Neuronal stem cell (in vitro differentiated cells): ENCODE measurements at regions not wholly inside any gene's neighbourhood (a gene's known extent, or its start where the extent isn't known, plus 50 kb on each side); places are given as distances from the start of the nearest gene placed in this dataset.
"Not testable (repeated sequence)": the region's sequence is repeated elsewhere in the genome, so short reads cannot be mapped to it uniquely, and the experiment has no call there.

Experiments used
- DNase-seq: peaks from one replicate; pipeline ENCODE4 v3.0.0-alpha.2; 2013; ENCODE audit warnings: low spot score
- H2AFZ ChIP-seq: one replicate; pipeline ENCODE4 v1.6.1; 2013; ENCODE audit warnings: mild to moderate bottlenecking, low read length, inconsistent platforms
- H2AK5ac ChIP-seq: 2 replicates; pipeline ENCODE4 v1.6.1; 2013; ENCODE audit warnings: low read depth, mild to moderate bottlenecking, inconsistent platforms, low read length, moderate library complexity, mixed read lengths
- H2BK120ac ChIP-seq: 2 replicates; pipeline ENCODE4 v1.6.1; 2013; ENCODE audit warnings: low read depth, mild to moderate bottlenecking, inconsistent platforms, low read length, moderate library complexity, mixed read lengths
- H2BK12ac ChIP-seq: one replicate; pipeline ENCODE4 v1.6.1; 2013; ENCODE audit warnings: low read length, inconsistent platforms
- H2BK15ac ChIP-seq: 2 replicates; pipeline ENCODE4 v1.6.1; 2013; ENCODE audit warnings: mild to moderate bottlenecking, low read length, inconsistent platforms, mixed read lengths
- H2BK5ac ChIP-seq: one replicate; pipeline ENCODE4 v1.6.1; 2013; ENCODE audit warnings: inconsistent platforms, mild to moderate bottlenecking, low read length, moderate library complexity
- H3K14ac ChIP-seq: one replicate; pipeline ENCODE4 v1.6.1; 2013; ENCODE audit warnings: low read length, inconsistent platforms
- H3K18ac ChIP-seq: 2 replicates; pipeline ENCODE4 v1.6.1; 2013; ENCODE audit warnings: low read length, inconsistent platforms
- H3K23ac ChIP-seq: 2 replicates; pipeline ENCODE4 v1.6.1; 2013; ENCODE audit warnings: low read depth, mild to moderate bottlenecking, mixed read lengths, low read length, inconsistent platforms; ENCODE audit not compliant: poor library complexity
- H3K27ac ChIP-seq: replicated peaks from 3 replicates; pipeline ENCODE4 v1.5.1; 2013; ENCODE audit warnings: low read length, inconsistent platforms
- H3K27me3 ChIP-seq, 3 experiments: 2 replicates each; pipeline ENCODE4 v1.6.1; 2013; ENCODE audit warnings: low read length in 3 of 3, mild to moderate bottlenecking in 2 of 3, inconsistent platforms in 1 of 3, low read depth in 1 of 3, mixed read lengths in 1 of 3, moderate library complexity in 1 of 3; ENCODE audit not compliant: control insufficient read depth in 3 of 3, insufficient read depth in 3 of 3
- H3K36me3 ChIP-seq, 2 donors: replicated peaks in 1 of 2; 2 replicates each; pipeline ENCODE4 v1.6.1; 2013; ENCODE audit warnings: low read length in 2 of 2; ENCODE audit not compliant: control insufficient read depth in 2 of 2, insufficient read depth in 2 of 2
- H3K4ac ChIP-seq: 2 replicates; pipeline ENCODE4 v1.6.1; 2013; ENCODE audit warnings: inconsistent platforms, mild to moderate bottlenecking, low read length, moderate library complexity
- H3K4me1 ChIP-seq, 2 donors: 1 replicate in 1 of 2; 2 replicates in 1 of 2; pipeline ENCODE4 v1.6.1; 2013; ENCODE audit warnings: low read length in 2 of 2, low read depth in 1 of 2; ENCODE audit not compliant: control insufficient read depth in 2 of 2, insufficient read depth in 1 of 2
- H3K4me2 ChIP-seq: one replicate; pipeline ENCODE4 v1.6.1; 2013; ENCODE audit warnings: mild to moderate bottlenecking, low read length, inconsistent platforms; ENCODE audit not compliant: insufficient read depth, poor library complexity, severe bottlenecking
- H3K4me3 ChIP-seq, 2 donors: 2 replicates each; pipeline ENCODE4 v1.5.1; 2013; ENCODE audit warnings: low read length in 2 of 2, mild to moderate bottlenecking in 2 of 2, inconsistent platforms in 1 of 2, moderate library complexity in 1 of 2
- H3K79me1 ChIP-seq: one replicate; pipeline ENCODE4 v1.6.1; 2013; ENCODE audit warnings: low read depth, mild to moderate bottlenecking, inconsistent platforms, low read length, moderate library complexity
- H3K9ac ChIP-seq: one replicate; pipeline ENCODE4 v1.6.1; 2013; ENCODE audit warnings: mild to moderate bottlenecking, low read depth, low read length, inconsistent platforms; ENCODE audit not compliant: poor library complexity
- H3K9me3 ChIP-seq, 2 donors: replicated peaks in 1 of 2; 2 replicates each; pipeline versions ENCODE3 to v1.6.1; 2013; ENCODE audit warnings: low read length in 2 of 2, mild to moderate bottlenecking in 2 of 2, inconsistent platforms in 1 of 2, low read depth in 1 of 2, mixed read lengths in 1 of 2, moderate library complexity in 1 of 2; ENCODE audit not compliant: control insufficient read depth in 2 of 2, insufficient read depth in 1 of 2
- H4K8ac ChIP-seq: one replicate; pipeline ENCODE4 v1.6.1; 2013; ENCODE audit warnings: low read depth, mild to moderate bottlenecking, inconsistent platforms, low read length, moderate library complexity
- H4K91ac ChIP-seq: one replicate; pipeline ENCODE4 v1.6.1; 2013; ENCODE audit warnings: low read length, low read depth, mild to moderate bottlenecking, inconsistent platforms; ENCODE audit not compliant: poor library complexity
- WGBS, 2 donors: extraction: QIAGEN DNeasy Blood & Tissue Kit; methylation state at CpG; one replicate each; pipeline ENCODE4 v1.1.7; 2013; ENCODE audit warnings: missing lambda C conversion rate in 2 of 2, mixed read lengths in 1 of 2; ENCODE audit not compliant: insufficient read length in 2 of 2, insufficient replicate concordance in 1 of 2; ENCODE audit errors: extremely low coverage in 2 of 2; 5-methylcytosine and 5-hydroxymethylcytosine counted together

GRCh38 chr13:84579901-84580300 is 697.6 kb upstream of the SLITRK1 start:
- H4K91ac ChIP-seq, H3K9me3 ChIP-seq, H3K27ac ChIP-seq, DNase-seq, H3K9ac ChIP-seq, H2BK12ac ChIP-seq, H3K36me3 ChIP-seq, H3K27me3 ChIP-seq, H2BK5ac ChIP-seq, H3K4me3 ChIP-seq, H2AK5ac ChIP-seq, H4K8ac ChIP-seq, H2BK120ac ChIP-seq, H2BK15ac ChIP-seq, H3K4me1 ChIP-seq, H3K23ac ChIP-seq, H3K4me2 ChIP-seq, H3K4ac ChIP-seq, H3K79me1 ChIP-seq, H3K18ac ChIP-seq: not testable (repeated sequence)
- H3K14ac ChIP-seq = peak overlapping the region; percentile 38
- H2AFZ ChIP-seq = peak overlapping the region; percentile 29
- no CpG with 5 or more reads among the region's 12 CpGs for WGBS, 2 donors

GRCh38 chr13:84574851-84575250 is 692.6 kb upstream of the SLITRK1 start:
- Histone ChIP-seq H2BK5ac (no peak overlapping the region), H4K8ac (no peak overlapping the region), H3K27ac (no peak overlapping the region), H3K4me3 (no peak overlapping the region), H2AK5ac (no peak overlapping the region), H3K23ac (no peak overlapping the region), H2BK120ac (no peak overlapping the region), H2AFZ (no peak overlapping the region), H3K4ac (no peak overlapping the region), H3K27me3 (no peaks in the 10 kb centered on the region), H3K14ac (no peak overlapping the region), H3K4me2 (no peak overlapping the region), H4K91ac (no peak overlapping the region), H2BK15ac (no peak overlapping the region), H3K9ac (no peak overlapping the region), H2BK12ac (no peak overlapping the region), H3K18ac (no peak overlapping the region), H3K4me1 (no peaks in the 10 kb centered on the region), H3K79me1 (no peaks in the 10 kb centered on the region), H3K36me3 (no peaks in the 10 kb centered on the region), H3K9me3 (no peaks in the 10 kb centered on the region)
- DNase-seq = no peak

GRCh38 chr13:84571264-84571663 is 689.0 kb upstream of the SLITRK1 start:
- H3K14ac ChIP-seq = no peak overlapping the region
- H2BK12ac ChIP-seq = no peak overlapping the region
- no peaks in the 10 kb centered on the region for H3K36me3 ChIP-seq
- H3K23ac ChIP-seq = no peak overlapping the region
- H2AK5ac ChIP-seq = no peak overlapping the region
- H4K8ac ChIP-seq = no peak overlapping the region
- no peak for DNase-seq
- H2BK120ac ChIP-seq = no peak overlapping the region
- no peaks in the 10 kb centered on the region for H3K79me1 ChIP-seq
- H3K4me1 ChIP-seq = no peaks in the 10 kb centered on the region
- no peak overlapping the region for H2BK15ac ChIP-seq
- H3K27me3 ChIP-seq = no peaks in the 10 kb centered on the region
- no peak overlapping the region for H2AFZ ChIP-seq
- H3K18ac ChIP-seq = no peak overlapping the region
- no peak overlapping the region for H3K9ac ChIP-seq
- no CpG with 5 or more reads among the region's 3 CpGs for WGBS, 2 donors
- no peaks in the 10 kb centered on the region for H3K9me3 ChIP-seq
- H3K4ac ChIP-seq = no peak overlapping the region
- no peak overlapping the region for H3K4me3 ChIP-seq
- no peak overlapping the region for H3K4me2 ChIP-seq
- no peak overlapping the region for H4K91ac ChIP-seq
- H2BK5ac ChIP-seq = no peak overlapping the region
- no peak overlapping the region for H3K27ac ChIP-seq

GRCh38 chr13:84570831-84571230 is 688.6 kb upstream of the SLITRK1 start:
- H2BK120ac ChIP-seq = no peak overlapping the region
- no peak overlapping the region for H3K18ac ChIP-seq
- WGBS, 2 donors = no CpG with 5 or more reads among the region's 2 CpGs
- H3K27me3 ChIP-seq = no peaks in the 10 kb centered on the region
- H3K4me3 ChIP-seq = no peak overlapping the region
- H4K8ac ChIP-seq = no peak overlapping the region
- H3K4me1 ChIP-seq = no peaks in the 10 kb centered on the region
- H3K79me1 ChIP-seq = no peaks in the 10 kb centered on the region
- DNase-seq = no peak
- H2BK12ac ChIP-seq = no peak overlapping the region
- no peaks in the 10 kb centered on the region for H3K36me3 ChIP-seq
- H3K9ac ChIP-seq = no peak overlapping the region
- no peaks in the 10 kb centered on the region for H3K9me3 ChIP-seq
- H3K23ac ChIP-seq = no peak overlapping the region
- H2BK15ac ChIP-seq = no peak overlapping the region
- H4K91ac ChIP-seq = no peak overlapping the region
- H2BK5ac ChIP-seq = no peak overlapping the region
- H3K4ac ChIP-seq = no peak overlapping the region
- no peak overlapping the region for H2AFZ ChIP-seq
- H2AK5ac ChIP-seq = no peak overlapping the region
- no peak overlapping the region for H3K14ac ChIP-seq
- no peak overlapping the region for H3K27ac ChIP-seq
- H3K4me2 ChIP-seq = no peak overlapping the region
